GM21825 (cell line): ENCODE measurements at regions not wholly inside any gene's neighbourhood (a gene's known extent, or its start where the extent isn't known, plus 50 kb on each side); places are given as distances from the start of the nearest gene placed in this dataset.

Experiments used
- ATAC-seq: cut with Tn5 transposase; IDR thresholded peaks from one replicate; pipeline ENCODE4 v1.9.1; 2021; ENCODE audit warnings: mild to moderate bottlenecking, moderate library complexity; ENCODE audit not compliant: unreplicated experiment

DNA sequence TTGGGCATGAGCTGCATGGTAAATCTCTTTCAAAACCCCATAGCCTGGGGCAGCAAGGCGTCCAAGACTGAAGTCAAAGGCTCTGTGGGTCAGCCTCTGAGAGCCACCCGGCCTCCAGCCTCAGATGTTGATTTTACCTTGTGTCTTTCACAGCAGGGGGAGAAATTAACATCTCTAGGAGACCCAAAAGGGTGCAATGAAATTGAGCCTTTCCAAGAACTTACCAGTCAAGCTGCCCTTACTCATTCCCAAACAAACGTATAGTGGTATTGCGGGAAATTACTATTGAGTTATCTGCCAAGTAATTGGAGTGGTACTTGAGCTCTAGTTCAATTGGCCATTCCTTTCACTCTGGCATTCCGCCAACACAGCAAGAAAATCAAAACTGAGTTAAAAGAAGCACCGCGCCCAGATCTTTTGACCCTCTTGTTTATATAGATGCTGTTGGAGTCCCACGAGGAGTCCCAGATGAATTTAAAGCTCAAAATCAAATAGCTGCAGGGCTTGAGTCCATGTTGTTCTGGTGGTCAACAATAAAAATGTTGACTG lies 380.7 kb upstream of the SYT1 start:
- ATAC-seq, result no peak

DNA sequence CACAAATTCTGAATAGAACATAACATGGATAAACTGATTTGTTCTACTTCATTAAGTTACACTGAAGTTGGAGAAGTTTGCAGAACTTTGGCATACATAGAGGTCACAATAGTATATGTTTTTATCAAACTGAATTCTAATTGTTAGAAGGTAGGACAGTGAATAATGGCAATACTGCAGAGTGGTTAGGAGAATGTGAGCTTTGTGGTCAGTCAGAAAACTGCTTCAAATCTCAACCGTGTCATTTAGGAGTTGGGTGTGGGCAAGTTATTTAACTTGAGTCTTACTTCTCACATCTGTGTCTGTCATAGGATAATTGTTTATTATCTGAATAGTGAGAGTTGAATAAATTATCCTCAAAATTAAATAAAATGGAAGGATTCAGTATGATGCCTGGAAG lies 374.6 kb upstream of the SYT1 start:
- no peak for ATAC-seq

DNA sequence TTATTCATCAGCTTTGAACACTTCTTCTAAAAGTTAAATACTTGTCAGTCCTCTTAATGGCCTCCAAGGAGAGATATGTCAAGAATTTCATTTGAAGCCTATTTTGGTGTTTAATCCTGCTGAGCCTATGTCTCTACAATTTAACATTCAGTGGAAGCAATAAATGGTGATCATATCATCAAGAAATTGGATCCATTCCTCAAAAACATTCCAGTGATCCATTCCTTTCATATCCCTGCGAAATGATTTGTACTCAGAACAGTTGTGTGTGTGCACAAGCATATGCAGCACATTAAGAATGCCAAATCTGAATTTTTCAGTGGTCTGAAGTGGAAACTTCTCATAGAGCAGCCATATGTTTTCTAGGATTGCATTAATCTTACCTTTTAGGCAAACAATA lies 373.7 kb upstream of the SYT1 start:
- no peak for ATAC-seq

DNA sequence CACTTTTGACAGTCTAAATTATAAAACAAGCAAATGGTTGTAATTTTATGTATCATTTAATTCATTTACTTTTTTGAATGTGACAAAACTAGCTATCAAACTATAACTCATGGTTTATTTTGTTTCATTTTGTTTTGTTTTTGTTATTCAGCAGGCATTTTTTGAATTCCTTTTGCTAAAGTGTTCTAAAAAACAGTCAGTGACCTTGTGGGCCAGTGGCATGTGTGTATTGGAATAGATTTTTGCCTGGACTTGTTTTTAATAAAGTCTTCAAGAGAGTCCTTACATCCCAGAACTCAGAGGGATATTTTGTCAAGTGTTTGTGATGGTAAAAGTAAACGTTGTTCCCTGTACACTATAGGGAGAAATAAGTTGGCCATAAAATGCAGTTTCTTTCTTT lies 369.7 kb upstream of the SYT1 start:
- ATAC-seq, result no peak

DNA sequence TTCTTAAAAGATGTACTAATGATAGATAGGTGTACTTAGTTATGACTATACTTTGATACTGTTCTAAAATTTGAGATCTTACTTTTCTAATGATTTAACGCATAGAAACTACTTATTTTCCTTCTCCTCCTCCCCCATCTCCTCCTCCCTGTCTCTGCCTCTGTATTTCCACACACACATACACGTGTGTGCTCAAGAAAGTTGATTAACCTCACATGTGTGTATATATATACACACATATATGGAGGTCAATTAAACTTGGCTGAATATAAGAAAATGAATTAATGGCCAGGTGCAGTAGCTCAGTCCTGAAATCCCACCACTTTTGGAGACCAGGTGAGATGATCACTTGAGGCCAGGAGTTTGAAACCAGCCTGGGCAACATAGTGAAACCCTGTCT lies 362.7 kb upstream of the SYT1 start:
- ATAC-seq, result no peak

DNA sequence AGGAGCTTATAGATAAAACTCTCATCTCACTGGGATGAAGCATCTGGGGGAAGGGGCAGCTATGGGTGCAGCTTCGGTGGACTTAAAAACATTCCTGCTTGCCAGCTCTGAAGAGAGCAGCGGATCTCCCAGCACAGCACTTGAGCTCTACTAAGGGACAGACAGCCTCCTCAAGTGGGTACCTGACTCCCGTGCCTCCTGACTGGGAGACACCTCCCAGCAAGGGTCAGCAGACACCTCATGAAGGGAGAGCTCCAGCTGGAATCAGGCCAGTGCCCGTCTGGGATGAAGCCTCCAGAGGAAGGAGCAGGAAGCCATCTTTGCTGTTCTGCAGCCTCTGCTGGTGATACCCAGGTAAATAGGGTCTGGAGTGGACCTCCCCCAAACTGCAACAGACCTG lies 345.2 kb upstream of the SYT1 start:
- ATAC-seq, result no peak

DNA sequence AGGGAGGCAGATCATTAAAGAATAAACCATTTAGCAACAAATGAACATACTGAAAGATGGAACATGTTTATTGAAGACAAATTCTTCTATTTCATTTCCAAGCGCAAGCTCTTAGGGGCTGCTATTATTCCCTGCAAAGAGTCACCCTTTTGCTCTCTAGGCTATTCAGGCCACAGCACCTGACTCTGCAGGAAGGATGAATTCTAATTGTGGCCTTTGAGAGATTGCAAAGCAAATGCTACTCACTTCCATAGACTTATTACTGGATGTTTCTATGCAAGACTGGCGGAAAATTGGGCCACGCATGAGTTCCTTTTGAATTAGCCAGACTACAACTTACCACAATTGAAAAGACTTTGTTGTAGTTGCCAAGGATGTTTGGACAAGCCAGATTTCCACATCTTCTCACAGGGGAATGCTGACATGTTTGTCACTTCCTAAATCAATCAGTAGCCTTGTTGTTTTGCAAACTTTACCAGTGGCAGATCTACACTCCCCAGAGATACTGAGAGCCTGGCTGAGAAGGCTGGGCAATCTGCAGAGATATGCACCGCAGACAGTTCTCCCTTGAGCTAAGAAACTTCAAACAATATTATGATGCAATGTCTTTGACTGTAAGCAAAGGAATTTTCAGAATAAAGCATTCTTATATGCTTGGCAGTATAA lies 334.3 kb upstream of the SYT1 start:
- no peak for ATAC-seq

DNA sequence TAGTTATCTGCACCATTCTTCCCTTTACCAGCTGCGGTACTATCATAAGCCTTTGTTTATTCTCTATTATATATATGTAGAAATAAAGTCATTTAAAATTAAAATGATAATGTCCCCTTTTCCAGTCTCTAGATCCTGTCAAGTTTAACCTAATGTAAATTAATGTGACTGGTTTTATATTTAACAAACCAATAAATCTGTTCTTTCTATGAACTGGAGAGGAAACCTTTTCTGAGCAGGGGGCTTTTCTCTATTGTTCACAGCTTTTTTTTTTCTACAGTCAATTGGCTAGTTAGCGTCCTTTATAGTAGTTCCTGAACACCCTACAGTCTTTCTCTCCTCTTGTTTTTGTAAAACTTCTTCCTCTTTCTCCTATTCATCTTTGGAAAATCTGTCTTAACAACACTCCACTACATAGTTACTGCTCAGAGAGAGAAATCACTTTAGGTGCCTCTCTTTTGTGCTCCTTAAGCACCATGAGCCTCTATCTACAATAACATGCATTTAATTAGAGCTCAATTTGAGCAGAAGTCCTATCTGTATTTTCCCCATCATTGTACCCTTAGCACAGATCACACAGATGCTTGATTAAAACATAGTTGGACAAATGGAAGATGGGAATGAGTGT lies 332.6 kb upstream of the SYT1 start:
- ATAC-seq, result no peak

DNA sequence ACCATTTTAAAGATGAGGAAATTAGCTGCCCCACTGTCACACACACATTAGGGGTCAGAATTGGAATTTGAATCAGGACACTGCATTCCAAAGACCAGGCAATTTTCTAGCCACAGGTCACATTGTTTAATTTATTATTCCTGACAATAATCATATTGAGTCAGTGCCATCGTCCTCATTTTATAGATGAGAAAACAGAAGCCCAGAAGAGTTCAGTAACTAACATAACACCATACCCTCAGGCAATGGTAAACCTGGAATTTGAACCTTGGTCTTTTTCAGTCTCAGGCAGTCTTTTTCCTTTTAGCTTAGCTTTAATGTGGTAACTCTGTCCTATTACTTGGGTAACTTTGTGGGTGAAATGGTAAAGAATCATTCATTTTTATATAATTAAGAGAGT lies 330.3 kb upstream of the SYT1 start:
- ATAC-seq, result no peak

DNA sequence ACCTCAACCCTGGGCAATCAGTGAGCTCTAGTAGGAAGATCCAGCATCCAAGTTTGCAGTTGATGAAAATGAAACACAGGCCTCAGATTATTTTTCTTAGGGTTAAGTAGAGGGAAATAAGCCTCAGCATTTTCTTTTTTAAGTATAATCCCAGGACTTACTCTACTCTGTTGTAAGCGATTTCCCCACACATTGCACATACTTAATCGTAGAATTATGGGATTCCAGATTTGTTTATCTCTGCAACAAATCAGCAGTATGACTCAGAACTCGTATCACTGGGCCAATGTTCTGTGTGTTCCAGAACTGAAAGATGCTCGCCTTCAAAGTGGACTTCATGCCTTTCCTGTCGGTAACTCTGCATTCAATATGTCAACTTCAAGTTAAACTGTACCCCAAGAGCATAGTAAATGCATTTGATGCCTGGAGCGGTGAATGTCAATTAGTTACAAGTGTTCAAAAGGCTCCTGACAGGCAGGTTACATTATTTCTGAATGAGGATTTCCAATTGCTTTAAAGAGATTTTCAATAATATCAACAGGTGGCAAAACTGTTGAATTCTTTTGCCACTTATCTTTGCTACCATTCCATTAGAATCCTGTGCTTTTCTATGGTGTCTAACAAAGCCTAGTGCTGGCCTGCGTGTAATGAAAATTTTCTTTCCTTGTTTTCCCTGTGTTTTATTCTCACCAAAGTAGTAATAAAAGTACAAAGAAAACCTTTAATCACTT lies 323.8 kb upstream of the SYT1 start:
- no peak for ATAC-seq

DNA sequence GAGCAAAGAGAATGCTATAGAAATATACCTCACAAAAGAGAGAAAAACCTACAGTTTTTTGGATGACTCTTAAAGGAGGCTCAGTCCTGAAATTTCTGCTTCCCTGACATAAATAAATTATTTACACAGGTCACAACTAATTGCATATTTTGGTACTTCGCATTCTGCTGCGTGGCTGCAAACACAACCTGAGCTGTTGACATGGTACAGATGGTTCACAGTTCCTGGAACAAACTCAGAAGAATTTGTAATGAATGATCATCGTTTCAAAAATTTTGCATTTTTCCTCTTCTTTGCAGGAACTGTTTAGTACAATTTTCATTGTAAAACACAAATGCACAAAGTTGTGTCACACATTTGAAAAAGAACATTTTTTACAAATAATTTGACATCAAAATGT lies 313.7 kb upstream of the SYT1 start:
- no peak for ATAC-seq

DNA sequence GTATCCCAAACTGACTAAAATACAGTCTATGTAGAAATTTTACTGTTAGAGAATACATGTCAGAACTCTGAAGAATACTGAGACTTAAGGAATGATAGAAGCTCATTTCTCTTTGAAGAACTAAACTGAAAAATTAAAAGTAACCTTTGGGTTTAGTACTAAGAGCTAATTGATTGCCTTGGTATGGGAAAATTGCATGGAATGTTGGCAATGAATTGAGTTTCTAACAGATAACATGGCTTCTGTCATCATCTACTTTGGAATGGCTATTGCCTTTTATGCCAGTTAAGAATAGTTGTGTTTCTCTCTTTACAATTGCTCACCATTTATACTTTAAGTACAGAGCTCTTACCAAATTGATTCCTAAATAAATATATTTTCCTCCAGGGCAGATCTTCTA lies 308.8 kb upstream of the SYT1 start:
- ATAC-seq, result no peak

DNA sequence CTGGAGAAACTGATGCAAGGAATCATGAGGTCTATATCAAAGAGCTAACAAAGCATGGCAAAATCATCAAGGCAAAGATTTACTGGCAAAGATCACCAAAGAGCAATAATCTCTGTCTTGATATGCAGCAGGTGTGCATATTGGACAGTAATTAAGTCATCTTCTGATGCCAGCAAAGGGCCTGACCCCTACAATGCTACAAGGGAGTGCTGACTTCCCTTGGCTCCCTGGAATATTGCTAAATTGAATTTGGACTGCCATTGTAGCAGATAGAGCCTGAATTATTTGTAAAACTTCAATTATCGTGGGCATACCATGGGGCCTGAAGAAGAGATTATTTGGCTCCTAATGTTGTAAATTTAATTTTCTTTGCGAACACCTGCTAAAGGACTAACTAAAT lies 307.9 kb upstream of the SYT1 start:
- no peak for ATAC-seq

DNA sequence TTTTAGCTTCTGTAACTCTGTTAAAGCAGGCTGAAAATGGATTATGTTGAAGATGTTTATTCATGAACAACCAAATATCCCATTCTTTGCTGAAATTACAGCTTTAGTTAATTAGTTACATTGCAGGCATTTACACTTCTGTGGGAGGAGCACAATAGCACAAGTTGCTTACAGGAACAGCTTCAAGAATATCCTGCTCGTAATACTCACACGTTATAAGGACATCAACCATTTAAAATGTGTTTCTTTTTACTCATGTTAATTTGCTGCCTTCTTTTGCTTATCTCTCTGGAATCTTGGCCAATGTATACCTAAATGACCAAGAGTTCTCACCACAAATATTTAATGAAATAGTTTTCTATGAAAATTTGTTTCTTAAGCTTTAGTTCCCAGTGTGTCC lies 305.2 kb upstream of the SYT1 start:
- no peak for ATAC-seq

DNA sequence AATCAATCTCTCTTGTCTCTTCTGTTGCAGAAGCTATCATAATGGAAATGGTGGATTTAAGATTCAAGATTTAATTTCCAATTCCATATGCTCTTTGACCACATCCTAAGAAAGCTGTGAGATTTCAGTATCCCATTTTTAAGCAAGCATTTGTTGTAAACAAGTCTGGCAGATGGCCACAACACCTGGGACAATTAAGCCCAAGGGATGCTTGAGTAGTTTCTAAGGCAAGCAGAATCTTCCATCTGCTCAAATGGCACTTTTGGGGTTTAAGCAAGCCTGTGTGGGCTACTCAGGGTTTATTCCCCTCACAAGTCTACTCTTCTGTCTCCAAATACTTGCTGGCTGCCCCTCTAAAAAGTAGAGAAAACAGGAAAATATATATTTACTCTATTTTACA lies 304.7 kb upstream of the SYT1 start:
- ATAC-seq, result no peak

DNA sequence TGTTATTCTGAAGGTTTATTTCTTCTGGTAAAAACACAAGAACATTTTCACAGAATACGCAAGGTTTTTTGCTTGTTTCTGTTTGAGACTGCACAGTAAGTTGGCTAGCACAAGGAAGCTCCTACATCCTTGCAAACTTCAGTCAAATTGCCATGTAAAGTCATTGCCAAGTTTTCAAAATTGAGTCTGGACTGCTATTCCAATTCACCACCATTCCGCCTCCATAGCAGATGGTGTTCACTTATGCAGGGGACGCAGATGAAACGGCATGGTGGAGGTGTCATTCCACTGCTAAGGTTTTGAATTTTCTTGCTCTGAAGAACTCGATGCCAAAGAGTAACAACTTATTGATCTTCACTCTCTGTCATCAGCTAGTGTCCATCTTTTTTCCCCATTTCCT lies 303.9 kb upstream of the SYT1 start:
- no peak for ATAC-seq

DNA sequence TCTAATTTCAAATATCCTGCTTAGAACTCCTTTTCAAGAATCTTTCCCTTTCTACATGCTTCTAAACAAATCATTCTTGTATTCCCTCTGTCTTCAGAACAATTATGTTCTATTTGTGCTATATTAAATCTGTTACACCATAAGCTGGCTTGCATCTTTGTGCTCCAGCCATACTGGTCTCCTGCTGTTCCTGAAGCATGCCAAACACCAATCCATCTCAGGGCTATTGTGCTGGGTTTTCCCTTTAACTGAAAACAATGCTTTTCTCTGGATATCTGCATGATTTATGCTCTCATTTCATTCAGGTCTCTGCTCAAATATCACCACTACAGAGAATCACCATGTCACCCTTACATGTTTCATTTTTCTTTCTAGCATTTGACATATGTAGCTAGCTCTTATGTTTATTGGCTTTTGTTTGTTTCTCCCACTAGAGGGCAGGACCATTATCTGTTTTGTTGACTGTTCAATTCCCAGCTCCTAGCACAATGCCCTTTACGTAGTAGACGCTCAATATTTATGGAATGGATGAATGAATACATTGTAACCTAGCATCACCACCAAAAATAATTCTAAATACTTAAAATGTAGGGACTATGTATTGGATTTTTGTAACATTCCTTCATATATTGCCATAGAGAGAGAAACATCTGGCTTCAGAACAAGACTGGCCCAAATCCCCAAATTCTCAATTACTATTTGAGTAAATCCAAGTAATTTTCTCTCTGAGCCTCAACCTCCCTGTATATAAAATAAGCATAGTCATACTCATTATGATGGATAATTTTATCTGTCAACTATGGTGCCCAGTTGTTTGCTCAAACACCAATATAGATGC lies 302.0 kb upstream of the SYT1 start:
- ATAC-seq, result no peak

DNA sequence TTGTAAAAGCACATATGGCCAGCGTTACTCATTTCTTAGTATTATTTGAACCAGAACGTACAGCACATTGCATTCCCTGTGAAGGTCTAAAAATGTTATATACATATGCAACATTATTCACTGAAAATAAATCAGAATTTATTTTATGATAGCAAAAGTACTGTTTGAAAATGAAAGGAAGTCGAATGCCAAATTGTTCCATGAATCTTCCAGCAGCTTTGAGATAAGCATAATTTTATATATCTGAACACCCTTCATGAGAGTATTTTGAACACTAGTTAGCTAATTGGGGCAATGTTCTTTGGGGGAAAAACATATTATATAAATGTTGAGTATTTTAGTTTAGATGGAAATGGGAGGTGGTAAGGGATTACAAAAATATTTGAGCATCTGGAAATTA lies 300.7 kb upstream of the SYT1 start:
- ATAC-seq, result no peak

DNA sequence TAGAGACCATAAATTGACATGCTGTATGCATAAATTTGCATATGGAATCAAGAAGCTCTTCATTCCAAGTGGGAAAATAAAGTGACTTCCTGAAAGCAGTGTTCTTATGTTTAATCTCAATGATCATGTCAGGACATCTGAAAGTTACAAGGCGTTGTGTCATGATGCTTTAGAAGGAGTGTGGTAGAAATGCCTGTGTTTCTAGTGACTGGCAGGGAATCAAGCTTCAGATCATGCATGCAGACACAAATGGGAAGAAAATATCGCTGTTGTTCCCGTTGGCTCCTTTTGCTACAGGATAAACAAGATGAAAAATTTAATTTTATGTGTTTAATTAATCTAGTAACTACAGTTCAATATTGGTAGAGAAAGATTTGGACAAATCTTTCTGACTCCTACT lies 298.1 kb upstream of the SYT1 start:
- no peak for ATAC-seq

DNA sequence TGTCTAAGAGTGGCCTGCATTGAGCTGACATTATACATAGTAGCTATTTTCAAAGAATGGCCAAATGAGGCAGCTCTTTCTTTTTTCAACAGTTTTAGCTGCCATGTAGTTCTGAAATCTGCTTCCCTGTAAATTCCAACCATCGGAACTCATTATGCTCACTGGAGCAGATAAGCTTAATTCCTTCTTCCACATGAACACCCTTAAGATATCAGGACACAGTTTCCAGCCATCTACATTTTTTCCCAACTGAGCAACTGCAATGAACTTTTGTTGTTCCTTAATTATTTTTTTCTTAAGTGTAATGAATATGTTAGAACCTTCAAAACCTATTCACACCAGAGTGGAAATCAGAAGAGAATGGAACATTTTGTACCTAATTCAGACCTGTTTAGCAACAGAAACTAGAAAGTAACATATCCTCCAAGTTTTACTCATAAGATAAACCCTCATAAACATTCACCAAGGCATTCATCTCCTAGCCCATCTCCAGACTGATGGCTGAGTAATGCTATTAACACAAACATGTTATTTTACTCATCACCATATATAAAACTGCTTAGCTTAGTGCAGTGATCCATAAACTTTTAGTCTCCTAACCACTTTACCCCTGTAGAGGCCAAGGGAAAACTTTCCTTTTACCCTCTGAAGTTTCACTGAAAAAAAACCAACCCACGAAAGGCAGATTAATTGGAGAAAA lies 296.1 kb upstream of the SYT1 start:
- no peak for ATAC-seq

DNA sequence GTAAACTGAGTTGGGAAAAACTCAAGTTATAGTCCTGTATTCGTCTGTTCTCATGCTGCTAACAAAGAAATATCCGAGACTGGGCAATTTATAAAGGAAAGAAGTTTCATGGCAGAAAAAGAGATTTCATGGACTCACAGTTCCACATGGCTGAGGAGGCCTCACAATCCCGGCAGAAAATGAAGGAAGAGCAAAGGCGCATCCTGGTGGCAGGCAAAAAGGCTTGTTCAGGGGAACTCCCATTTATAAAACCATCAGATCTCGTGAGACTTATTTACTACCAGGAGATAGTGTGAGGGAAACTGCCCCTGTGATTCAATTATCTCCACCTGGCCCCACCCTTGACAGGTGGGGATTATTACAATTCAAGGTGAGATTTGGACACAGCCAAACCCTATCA lies 292.6 kb upstream of the SYT1 start:
- no peak for ATAC-seq
